HS-27A (cell line): ENCODE measurements at regions not wholly inside any gene's neighbourhood (a gene's known extent, or its start where the extent isn't known, plus 50 kb on each side); places are given as distances from the start of the nearest gene placed in this dataset.
"Not testable (repeated sequence)": the region's sequence is repeated elsewhere in the genome, so short reads cannot be mapped to it uniquely, and the experiment has no call there.

ENCODE experiments used
- DNase-seq: peaks from one replicate; pipeline ENCODE4 v3.0.0-alpha.2; 2012; ENCODE audit warnings: low read depth, missing footprints

GRCh38 chr3:151553888-151554287 lies 93.0 kb upstream of the IGSF10 start:
- no peak for DNase-seq

GRCh38 chr3:151552589-151552988 lies 91.7 kb upstream of the IGSF10 start:
- DNase-seq = no peak

GRCh38 chr3:151550642-151551041 lies 89.8 kb upstream of the IGSF10 start:
- DNase-seq = no peak

- DNase-seq = no peak
Measured at GRCh38 chr3:151550025-151550618, 89.3 kb upstream of the IGSF10 start.

GRCh38 chr3:151548195-151548594 lies 87.3 kb upstream of the IGSF10 start:
- no peak for DNase-seq

GRCh38 chr3:151544164-151544548 lies 83.3 kb upstream of the IGSF10 start:
- DNase-seq = no peak

- no peak for DNase-seq
Measured at GRCh38 chr3:151541178-151541577, 80.3 kb upstream of the IGSF10 start.

- no peak for DNase-seq
Measured at GRCh38 chr3:151539599-151539998, 78.7 kb upstream of the IGSF10 start.

- no peak for DNase-seq
Measured at GRCh38 chr3:151538456-151539393, 77.9 kb upstream of the IGSF10 start.

- DNase-seq = peak; percentile 4
Measured at GRCh38 chr3:151537726-151538125, 76.9 kb upstream of the IGSF10 start.

- no peak for DNase-seq
Measured at GRCh38 chr3:151526757-151527156, 65.9 kb upstream of the IGSF10 start.

- no peak for DNase-seq
Measured at GRCh38 chr3:151520105-151520504, 59.2 kb upstream of the IGSF10 start.

- DNase-seq = not testable (repeated sequence)
Measured at GRCh38 chr3:151511433-151511832, 50.6 kb upstream of the IGSF10 start.
